ENCODE measurements at regions not wholly inside any gene's neighbourhood (a gene's known extent, or its start where the extent isn't known, plus 50 kb on each side); places are given as distances from the start of the nearest gene placed in this dataset.

DNA sequence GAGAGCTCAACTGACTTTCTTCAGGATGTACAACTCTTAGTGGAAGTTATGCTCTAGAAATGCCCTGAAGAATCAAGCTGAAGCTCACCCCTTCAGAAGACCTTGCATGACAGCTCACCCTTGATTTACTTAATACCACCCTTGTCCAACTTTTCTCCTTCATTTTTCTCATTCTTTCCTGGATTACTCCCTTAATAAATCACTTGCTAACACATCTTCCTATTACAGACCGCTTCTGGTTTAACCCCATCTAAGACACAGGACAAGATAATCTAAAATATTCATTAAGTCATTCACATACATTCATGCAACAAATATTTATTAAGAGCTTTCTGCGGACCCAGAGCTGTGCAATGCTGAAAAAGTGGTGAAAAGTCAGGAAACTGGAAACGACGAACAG is 630.7 kb upstream of the RORB start:
- Histone ChIP-seq H3K9ac (ENCODE audit: insufficient read length, low read depth) (no peak overlapping the region), H3K36me3 (ENCODE audit: insufficient read depth, insufficient read length, low read length) (no peaks in the 10 kb centered on the region), H3K27me3 (ENCODE audit: insufficient read depth, insufficient read length) (no peaks in the 10 kb centered on the region), H3K4me1 (ENCODE audit: insufficient read depth, insufficient read length) (no peaks in the 10 kb centered on the region), H3K9me3 (ENCODE audit: insufficient read depth, low read length) (no peaks in the 10 kb centered on the region), H3K4me3 (ENCODE audit: insufficient read length, low read depth) (no peak overlapping the region)
- TF ChIP-seq YY1 (IDR thresholded peaks at IDR 0.05; ENCODE audit: insufficient read depth, insufficient read length) (no peak), ZNF274 (IDR thresholded peaks at IDR 0.05; ENCODE audit: low read depth, low read length) (no peak), SUZ12 (IDR thresholded peaks at IDR 0.05; ENCODE audit: extremely low read depth, insufficient read depth, insufficient read length) (no peak)
- DNase-seq (ENCODE audit: low read depth, low spot score): no peak

DNA sequence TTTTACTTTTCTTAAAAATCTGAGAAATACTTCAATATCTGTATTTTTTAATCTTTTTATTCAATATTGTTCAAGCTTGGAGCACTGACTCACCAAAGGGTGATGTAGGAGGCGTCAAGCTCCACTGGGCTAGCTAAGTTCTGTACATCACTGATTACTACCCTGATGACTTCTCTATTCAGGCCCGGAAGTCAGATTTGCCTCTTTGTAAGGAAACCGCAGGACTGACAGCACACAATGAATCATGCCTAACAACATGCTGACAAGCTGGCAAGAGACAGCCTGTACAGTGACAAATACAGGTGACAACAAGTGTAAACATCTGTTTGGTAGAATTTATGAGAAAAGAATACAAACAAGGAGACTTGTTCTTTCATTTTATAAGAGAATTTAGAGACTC is 627.9 kb upstream of the RORB start:
- DNase-seq (ENCODE audit: low read depth, low spot score): no peak
- Histone ChIP-seq H3K36me3 (ENCODE audit: insufficient read depth, insufficient read length, low read length) (no peaks in the 10 kb centered on the region), H3K27me3 (ENCODE audit: insufficient read depth, insufficient read length) (no peaks in the 10 kb centered on the region), H3K4me1 (ENCODE audit: insufficient read depth, insufficient read length) (no peaks in the 10 kb centered on the region), H3K4me3 (ENCODE audit: insufficient read length, low read depth) (no peak overlapping the region), H3K9ac (ENCODE audit: insufficient read length, low read depth) (no peak overlapping the region), H3K9me3 (ENCODE audit: insufficient read depth, low read length) (no peaks in the 10 kb centered on the region)
- TF ChIP-seq SUZ12 (IDR thresholded peaks at IDR 0.05; ENCODE audit: extremely low read depth, insufficient read depth, insufficient read length) (no peak), ZNF274 (IDR thresholded peaks at IDR 0.05; ENCODE audit: low read depth, low read length) (no peak), YY1 (IDR thresholded peaks at IDR 0.05; ENCODE audit: insufficient read depth, insufficient read length) (no peak)

DNA sequence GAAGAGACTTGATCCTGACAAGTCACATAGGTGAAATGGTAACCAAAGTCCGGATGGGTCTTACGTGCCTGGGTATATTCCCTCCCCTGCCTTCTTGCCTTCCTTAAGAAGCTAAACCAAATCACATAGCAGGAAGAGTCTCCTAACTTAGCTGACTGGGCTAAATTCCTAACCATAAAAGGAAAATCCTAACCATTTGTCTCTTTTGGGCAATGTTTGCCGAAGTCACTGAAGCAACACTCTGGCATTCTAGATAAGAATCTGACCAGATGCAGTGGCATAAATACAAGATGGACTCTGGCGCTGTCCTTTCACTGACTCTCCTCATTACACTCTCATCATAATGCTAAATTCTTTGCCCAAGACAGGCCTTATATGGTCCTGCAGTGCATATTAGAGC is 625.5 kb upstream of the RORB start:
- DNase-seq (ENCODE audit: low read depth, low spot score): no peak
- H3K27me3 ChIP-seq (ENCODE audit: insufficient read depth, insufficient read length): no peaks in the 10 kb centered on the region
- H3K9ac ChIP-seq (ENCODE audit: insufficient read length, low read depth): no peak overlapping the region

GRCh38 chr9:73872701-73873100 is 624.4 kb upstream of the RORB start:
- H3K36me3 ChIP-seq (ENCODE audit: insufficient read depth, insufficient read length, low read length): no peaks in the 10 kb centered on the region
- TF ChIP-seq YY1 (IDR thresholded peaks at IDR 0.05; ENCODE audit: insufficient read depth, insufficient read length): no peak
- TF ChIP-seq ZNF274 (IDR thresholded peaks at IDR 0.05; ENCODE audit: low read depth, low read length): no peak
- TF ChIP-seq SUZ12 (IDR thresholded peaks at IDR 0.05; ENCODE audit: extremely low read depth, insufficient read depth, insufficient read length): no peak
- H3K4me3 ChIP-seq (ENCODE audit: insufficient read length, low read depth): no peak overlapping the region
- no peak for DNase-seq (ENCODE audit: low read depth, low spot score)
- H3K9ac ChIP-seq (ENCODE audit: insufficient read length, low read depth): no peak overlapping the region
- no peaks in the 10 kb centered on the region for H3K4me1 ChIP-seq (ENCODE audit: insufficient read depth, insufficient read length)
- H3K27me3 ChIP-seq (ENCODE audit: insufficient read depth, insufficient read length): no peaks in the 10 kb centered on the region
- H3K9me3 ChIP-seq (ENCODE audit: insufficient read depth, low read length): no peaks in the 10 kb centered on the region

More for the DNA sequence above, 625.5 kb upstream of the RORB start:
- Histone ChIP-seq H3K9me3 (ENCODE audit: insufficient read depth, low read length) (no peaks in the 10 kb centered on the region), H3K4me1 (ENCODE audit: insufficient read depth, insufficient read length) (no peaks in the 10 kb centered on the region), H3K36me3 (ENCODE audit: insufficient read depth, insufficient read length, low read length) (no peaks in the 10 kb centered on the region), H3K4me3 (ENCODE audit: insufficient read length, low read depth) (no peak overlapping the region)
- TF ChIP-seq SUZ12 (IDR thresholded peaks at IDR 0.05; ENCODE audit: extremely low read depth, insufficient read depth, insufficient read length) (no peak), ZNF274 (IDR thresholded peaks at IDR 0.05; ENCODE audit: low read depth, low read length) (no peak), YY1 (IDR thresholded peaks at IDR 0.05; ENCODE audit: insufficient read depth, insufficient read length) (no peak)

- DNase-seq (ENCODE audit: low read depth, low spot score): no peak
- H3K27me3 ChIP-seq (ENCODE audit: insufficient read depth, insufficient read length): no peaks in the 10 kb centered on the region
- no peak overlapping the region for H3K4me3 ChIP-seq (ENCODE audit: insufficient read length, low read depth)
- no peaks in the 10 kb centered on the region for H3K36me3 ChIP-seq (ENCODE audit: insufficient read depth, insufficient read length, low read length)
- no peaks in the 10 kb centered on the region for H3K4me1 ChIP-seq (ENCODE audit: insufficient read depth, insufficient read length)
- no peaks in the 10 kb centered on the region for H3K9me3 ChIP-seq (ENCODE audit: insufficient read depth, low read length)
- H3K9ac ChIP-seq (ENCODE audit: insufficient read length, low read depth): no peak overlapping the region
- TF ChIP-seq SUZ12 (IDR thresholded peaks at IDR 0.05; ENCODE audit: extremely low read depth, insufficient read depth, insufficient read length): no peak
- no peak for TF ChIP-seq YY1 (IDR thresholded peaks at IDR 0.05; ENCODE audit: insufficient read depth, insufficient read length)
- TF ChIP-seq ZNF274 (IDR thresholded peaks at IDR 0.05; ENCODE audit: low read depth, low read length): no peak
Observed at GRCh38 chr9:73880101-73880500, 617.0 kb upstream of the RORB start.

DNA sequence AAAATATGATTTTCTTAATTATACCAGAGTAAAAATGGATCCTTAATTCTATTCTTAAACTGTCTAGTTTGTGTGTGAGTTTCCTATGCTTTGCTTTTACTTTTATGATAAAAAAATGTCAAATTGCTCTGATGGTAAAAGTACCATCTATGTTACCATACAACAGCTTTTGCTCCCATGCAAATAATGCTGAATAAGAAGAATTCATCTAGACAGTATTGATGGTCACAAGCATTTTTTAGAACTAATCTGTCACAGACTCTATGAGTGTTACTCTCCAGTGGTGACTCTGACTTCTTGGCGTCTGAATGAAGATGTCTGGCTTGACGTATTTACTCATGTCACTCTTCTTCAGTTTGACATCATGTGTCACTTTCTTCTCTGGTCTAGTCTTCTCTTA is 608.1 kb upstream of the RORB start:
- Histone ChIP-seq H3K9me3 (ENCODE audit: insufficient read depth, low read length) (no peaks in the 10 kb centered on the region), H3K4me1 (ENCODE audit: insufficient read depth, insufficient read length) (no peaks in the 10 kb centered on the region), H3K36me3 (ENCODE audit: insufficient read depth, insufficient read length, low read length) (no peaks in the 10 kb centered on the region), H3K4me3 (ENCODE audit: insufficient read length, low read depth) (no peak overlapping the region), H3K27me3 (ENCODE audit: insufficient read depth, insufficient read length) (no peaks in the 10 kb centered on the region), H3K9ac (ENCODE audit: insufficient read length, low read depth) (no peak overlapping the region)
- TF ChIP-seq YY1 (IDR thresholded peaks at IDR 0.05; ENCODE audit: insufficient read depth, insufficient read length): no peak
- TF ChIP-seq SUZ12 (IDR thresholded peaks at IDR 0.05; ENCODE audit: extremely low read depth, insufficient read depth, insufficient read length): no peak
- no peak for TF ChIP-seq ZNF274 (IDR thresholded peaks at IDR 0.05; ENCODE audit: low read depth, low read length)
- DNase-seq (ENCODE audit: low read depth, low spot score): no peak

DNA sequence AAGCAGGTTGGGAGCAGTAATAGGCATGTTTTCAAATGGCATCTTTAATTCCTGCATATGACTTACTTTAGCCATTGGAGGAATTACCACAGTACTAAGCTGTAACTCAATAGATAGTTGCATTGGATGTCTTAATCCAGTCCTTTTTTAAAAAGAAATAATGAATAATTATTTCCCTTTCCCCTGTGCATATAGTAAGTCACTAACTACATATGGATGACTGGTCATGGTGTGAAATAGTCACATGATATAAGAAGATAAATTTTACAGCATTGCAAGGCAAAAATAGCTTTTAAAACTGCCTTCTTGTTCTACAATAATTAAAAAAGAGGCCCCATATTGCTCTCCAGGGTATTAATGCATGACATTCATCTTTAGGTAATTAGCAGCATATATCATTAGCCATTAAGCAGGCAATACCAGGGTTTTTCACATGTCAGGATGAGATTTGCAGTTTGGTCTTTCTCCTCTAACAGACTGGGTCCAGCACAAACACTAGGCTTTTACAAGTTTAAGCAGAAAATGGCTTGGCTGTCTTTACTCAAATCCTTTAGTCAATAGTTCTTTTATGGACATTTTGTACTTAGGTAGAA is 606.4 kb upstream of the RORB start:
- DNase-seq (ENCODE audit: low read depth, low spot score): no peak
- H3K4me3 ChIP-seq (ENCODE audit: insufficient read length, low read depth): no peak overlapping the region
- no peaks in the 10 kb centered on the region for H3K36me3 ChIP-seq (ENCODE audit: insufficient read depth, insufficient read length, low read length)
- no peak for TF ChIP-seq YY1 (IDR thresholded peaks at IDR 0.05; ENCODE audit: insufficient read depth, insufficient read length)
- TF ChIP-seq ZNF274 (IDR thresholded peaks at IDR 0.05; ENCODE audit: low read depth, low read length): no peak
- no peak for TF ChIP-seq SUZ12 (IDR thresholded peaks at IDR 0.05; ENCODE audit: extremely low read depth, insufficient read depth, insufficient read length)
- H3K4me1 ChIP-seq (ENCODE audit: insufficient read depth, insufficient read length): no peaks in the 10 kb centered on the region
- no peaks in the 10 kb centered on the region for H3K9me3 ChIP-seq (ENCODE audit: insufficient read depth, low read length)
- no peak overlapping the region for H3K9ac ChIP-seq (ENCODE audit: insufficient read length, low read depth)
- H3K27me3 ChIP-seq (ENCODE audit: insufficient read depth, insufficient read length): no peaks in the 10 kb centered on the region
